ENCODE measurements at regions not wholly inside any gene's neighbourhood (a gene's known extent, or its start where the extent isn't known, plus 50 kb on each side); places are given as distances from the start of the nearest gene placed in this dataset.
"Not testable (repeated sequence)": the region's sequence is repeated elsewhere in the genome, so short reads cannot be mapped to it uniquely, and the experiment has no call there.

GRCh38 chr17:22048226-22048625, 355.9 kb downstream of the KCNJ18 start:
- not testable (repeated sequence) for TF ChIP-seq MYC (IDR thresholded peaks at IDR 0.05; ENCODE audit: low read depth, low read length); FOS (IDR thresholded peaks at IDR 0.05; ENCODE audit: borderline replicate concordance, insufficient read depth, low read length); EZH2 (IDR thresholded peaks at IDR 0.05; ENCODE audit: borderline replicate concordance, low read depth, low read length, severe bottlenecking); CTCF (IDR thresholded peaks at IDR 0.05; ENCODE audit: extremely low read depth in 1 of 2, insufficient read depth in 1 of 2, low read depth in 1 of 2, low read length in 2 of 2); POLR2AphosphoS5 (IDR thresholded peaks at IDR 0.05; ENCODE audit: insufficient read depth, low read depth, low read length); POLR2A (IDR thresholded peaks at IDR 0.05; ENCODE audit: low read depth, low read length); JUN (IDR thresholded peaks at IDR 0.05; ENCODE audit: borderline replicate concordance, insufficient read depth, insufficient read length, low read depth)
- TF ChIP-seq, protein P1, sequence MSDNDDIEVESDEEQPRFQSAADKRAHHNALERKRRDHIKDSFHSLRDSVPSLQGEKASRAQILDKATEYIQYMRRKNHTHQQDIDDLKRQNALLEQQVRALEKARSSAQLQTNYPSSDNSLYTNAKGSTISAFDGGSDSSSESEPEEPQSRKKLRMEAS (IDR thresholded peaks at IDR 0.05; ENCODE audit: insufficient read depth, insufficient read length), result not testable (repeated sequence)
